Neural progenitor cell (in vitro differentiated cells): ENCODE measurements at regions not wholly inside any gene's neighbourhood (a gene's known extent, or its start where the extent isn't known, plus 50 kb on each side); places are given as distances from the start of the nearest gene placed in this dataset.

ENCODE experiments used
- DNase-seq: peaks from one replicate; pipeline ENCODE4 v3.0.0-alpha.2; 2016; ENCODE audit warnings: low spot score
- H2AFZ ChIP-seq: fragments of 200-600 bp; sonication (generic); replicated peaks from 2 replicates; pipeline ENCODE4 v1.6.1; 2016; ENCODE audit warnings: antibody characterized with exemption
- H3F3A ChIP-seq: fragments of 200-600 bp; sonication (generic); 2 replicates; pipeline ENCODE4 v1.6.1; 2016; ENCODE audit warnings: antibody characterized with exemption, low read depth
- H3K27ac ChIP-seq: fragments of 200-600 bp; sonication (generic); 2 replicates; pipeline ENCODE4 v1.5.1; 2016; ENCODE audit warnings: mild to moderate bottlenecking
- H3K27me3 ChIP-seq: fragments of 200-600 bp; sonication (generic); 2 replicates; pipeline ENCODE4 v1.6.1; 2016; ENCODE audit warnings: mild to moderate bottlenecking, moderate library complexity
- H3K36me3 ChIP-seq: fragments of 200-600 bp; sonication (generic); 2 replicates; pipeline ENCODE4 v1.5.1; 2016
- H3K4me1 ChIP-seq: fragments of 200-600 bp; sonication (generic); 2 replicates; pipeline ENCODE4 v1.6.1; 2016; ENCODE audit warnings: mixed run types
- H3K4me2 ChIP-seq: fragments of 200-600 bp; sonication (generic); 2 replicates; pipeline ENCODE4 v1.6.1; 2016
- H3K4me3 ChIP-seq: fragments of 200-600 bp; sonication (generic); 2 replicates; pipeline ENCODE4 v1.5.1; 2016
- H3K79me2 ChIP-seq: fragments of 200-600 bp; sonication (generic); 2 replicates; pipeline ENCODE4 v1.6.1; 2016; ENCODE audit warnings: low read depth
- H3K9ac ChIP-seq: fragments of 200-600 bp; sonication (generic); 2 replicates; pipeline ENCODE4 v1.6.1; 2016
- H3K9me3 ChIP-seq: fragments of 200-600 bp; sonication (generic); 2 replicates; pipeline ENCODE4 v1.5.1; 2016; ENCODE audit warnings: low read depth
- H4K20me1 ChIP-seq: fragments of 200-600 bp; sonication (generic); 2 replicates; pipeline ENCODE4 v1.6.1; 2016; ENCODE audit warnings: low read depth
- H3K27ac Mint-ChIP-seq: 3 replicates; pipeline ENCODE4 v1.8.0; 2021; ENCODE audit warnings: mixed read lengths
- H3K27me3 Mint-ChIP-seq: 2 replicates; pipeline ENCODE4 v1.8.0; 2022; ENCODE audit warnings: low read depth, mild to moderate bottlenecking, inconsistent platforms, moderate library complexity, mixed read lengths; ENCODE audit not compliant: insufficient read depth
- H3K36me3 Mint-ChIP-seq: 3 replicates; pipeline ENCODE4 v1.8.0; 2021; ENCODE audit warnings: mixed read lengths
- H3K4me1 Mint-ChIP-seq: 3 replicates; pipeline ENCODE4 v1.8.0; 2021; ENCODE audit warnings: mixed read lengths
- H3K4me3 Mint-ChIP-seq: 3 replicates; pipeline ENCODE4 v1.8.0; 2021; ENCODE audit warnings: mild to moderate bottlenecking, moderate library complexity, mixed read lengths
- H3K9me3 Mint-ChIP-seq: 3 replicates; pipeline ENCODE4 v1.8.0; 2020; ENCODE audit warnings: mixed read lengths
- CTCF ChIP-seq: fragments of 200-600 bp; sonication (generic); IDR thresholded peaks from 2 replicates; pipeline ENCODE4 v1.5.1; 2017; ENCODE audit warnings: antibody characterized with exemption, mild to moderate bottlenecking
- EZH2 ChIP-seq: fragments of 200-600 bp; sonication (generic); IDR thresholded peaks from 2 replicates; pipeline ENCODE4 v1.6.1; 2017; ENCODE audit warnings: antibody characterized with exemption, mild to moderate bottlenecking, moderate library complexity
- EZH2phosphoT487 ChIP-seq: fragments of 200-600 bp; sonication (generic); IDR thresholded peaks from 2 replicates; pipeline ENCODE4 v1.6.1; 2017; ENCODE audit warnings: antibody characterized with exemption

GRCh38 chrX:35090801-35091200, 148.2 kb downstream of the FAM47B start:
- Mint-ChIP-seq H3K27me3 (no peaks in the 10 kb centered on the region), H3K36me3 (no peaks in the 10 kb centered on the region), H3K4me1 (no peaks in the 10 kb centered on the region), H3K9me3 (no peaks in the 10 kb centered on the region), H3K27ac (no peak overlapping the region), H3K4me3 (no peak overlapping the region)
- no peaks in the 10 kb centered on the region for H3K79me2 ChIP-seq
- no peak overlapping the region for H3K27ac ChIP-seq
- H3K4me1 ChIP-seq = no peaks in the 10 kb centered on the region
- H3K4me2 ChIP-seq = no peak overlapping the region
- no peak overlapping the region for H3K9ac ChIP-seq
- H2AFZ ChIP-seq = no peak overlapping the region
- no peak overlapping the region for H3K4me3 ChIP-seq
- no peaks in the 10 kb centered on the region for H3K9me3 ChIP-seq
- H4K20me1 ChIP-seq = no peaks in the 10 kb centered on the region
- DNase-seq = no peak
- H3K27me3 ChIP-seq = no peaks in the 10 kb centered on the region
- H3K36me3 ChIP-seq = no peaks in the 10 kb centered on the region
- TF ChIP-seq CTCF (no peak), EZH2 (no peak), EZH2phosphoT487 (no peak)
- H3F3A ChIP-seq = no peaks in the 10 kb centered on the region

- no peaks in the 10 kb centered on the region for H3K9me3 ChIP-seq
- no peaks in the 10 kb centered on the region for H3K27me3 Mint-ChIP-seq
- no peaks in the 10 kb centered on the region for H3K36me3 ChIP-seq
- H3K27me3 ChIP-seq = no peaks in the 10 kb centered on the region
- TF ChIP-seq CTCF (peak; percentile 7), EZH2phosphoT487 (no peak)
- H3K27ac ChIP-seq = no peak overlapping the region
- H3K27ac Mint-ChIP-seq = no peak overlapping the region
- H3K9me3 Mint-ChIP-seq = no peaks in the 10 kb centered on the region
- no peaks in the 10 kb centered on the region for H3K4me1 ChIP-seq
- H3K36me3 Mint-ChIP-seq = no peaks in the 10 kb centered on the region
- H2AFZ ChIP-seq = no peak overlapping the region
- H3K79me2 ChIP-seq = no peaks in the 10 kb centered on the region
- no peak overlapping the region for H3K4me3 Mint-ChIP-seq
- H3K4me2 ChIP-seq = no peak overlapping the region
- H3K4me3 ChIP-seq = no peak overlapping the region
- H3F3A ChIP-seq = no peaks in the 10 kb centered on the region
- no peak for DNase-seq
- no peak overlapping the region for H3K9ac ChIP-seq
- H3K4me1 Mint-ChIP-seq = no peaks in the 10 kb centered on the region
- H4K20me1 ChIP-seq = no peaks in the 10 kb centered on the region
These were observed 155.8 kb downstream of the FAM47B start for GRCh38 chrX:35098419-35098818.

GRCh38 chrX:35101901-35102300, 159.3 kb downstream of the FAM47B start:
- H3K4me1 ChIP-seq = no peaks in the 10 kb centered on the region
- H3K27ac ChIP-seq = no peak overlapping the region
- no peak overlapping the region for H3K9ac ChIP-seq
- H3K9me3 ChIP-seq = no peaks in the 10 kb centered on the region
- H2AFZ ChIP-seq = no peak overlapping the region
- Mint-ChIP-seq H3K4me3 (no peak overlapping the region), H3K27ac (no peak overlapping the region), H3K9me3 (no peaks in the 10 kb centered on the region), H3K36me3 (no peaks in the 10 kb centered on the region), H3K4me1 (no peaks in the 10 kb centered on the region), H3K27me3 (peaks cover 2% of the 10 kb centered on the region)
- H3K4me3 ChIP-seq = no peak overlapping the region
- TF ChIP-seq CTCF (no peak), EZH2 (no peak), EZH2phosphoT487 (no peak)
- DNase-seq = no peak
- no peaks in the 10 kb centered on the region for H3K79me2 ChIP-seq
- no peak overlapping the region for H3K4me2 ChIP-seq
- no peaks in the 10 kb centered on the region for H3K27me3 ChIP-seq
- no peaks in the 10 kb centered on the region for H3K36me3 ChIP-seq
- no peaks in the 10 kb centered on the region for H3F3A ChIP-seq
- no peaks in the 10 kb centered on the region for H4K20me1 ChIP-seq

GRCh38 chrX:35104626-35105025, 162.0 kb downstream of the FAM47B start:
- H3K9ac ChIP-seq = no peak overlapping the region
- H3K27ac ChIP-seq = no peak overlapping the region
- no peak overlapping the region for H3K4me2 ChIP-seq
- Mint-ChIP-seq H3K27me3 (peaks cover 2% of the 10 kb centered on the region), H3K4me3 (no peak overlapping the region), H3K9me3 (no peaks in the 10 kb centered on the region), H3K4me1 (no peaks in the 10 kb centered on the region), H3K27ac (no peak overlapping the region), H3K36me3 (no peaks in the 10 kb centered on the region)
- H3K36me3 ChIP-seq = no peaks in the 10 kb centered on the region
- DNase-seq = no peak
- no peak overlapping the region for H2AFZ ChIP-seq
- TF ChIP-seq EZH2phosphoT487 (no peak), EZH2 (no peak), CTCF (no peak)
- no peaks in the 10 kb centered on the region for H3K4me1 ChIP-seq
- H3K79me2 ChIP-seq = no peaks in the 10 kb centered on the region
- no peak overlapping the region for H3K4me3 ChIP-seq
- H3K9me3 ChIP-seq = no peaks in the 10 kb centered on the region
- no peaks in the 10 kb centered on the region for H3K27me3 ChIP-seq
- H4K20me1 ChIP-seq = no peaks in the 10 kb centered on the region
- H3F3A ChIP-seq = no peaks in the 10 kb centered on the region
